A673 (cell line): ENCODE measurements at regions not wholly inside any gene's neighbourhood (a gene's known extent, or its start where the extent isn't known, plus 50 kb on each side); places are given as distances from the start of the nearest gene placed in this dataset.

Experiments
- BruUV-seq: library from RNA; stranded (reverse); fragments of 400-500 nt; replicated peaks from 2 replicates; lab custom pipeline; 2021; lab: Mats Ljungman, UMichigan
- CTCF ChIA-PET: fragments of 300-600 bp; sonication (Branson Sonifier 250); formaldehyde crosslinking; loops from one replicate; lab custom pipeline; 2022; ENCODE audit warnings: antibody characterized with exemption; lab: Charles Lee
- POLR2A ChIA-PET: fragments of 300-600 bp; sonication (Branson Sonifier 250); formaldehyde crosslinking; loops from one replicate; lab custom pipeline; 2022; ENCODE audit warnings: antibody characterized with exemption; ENCODE audit not compliant: low non-redundant PET; lab: Charles Lee
- DNase-seq: peaks from one replicate; pipeline ENCODE4 v3.0.0-alpha.2; 2015; ENCODE audit warnings: low spot score
- H3K27ac ChIP-seq: fragments of 200-600 bp; sonication (generic); 2 replicates; pipeline ENCODE4 v1.5.1; 2016; ENCODE audit warnings: mixed run types, low read depth, mild to moderate bottlenecking, mixed read lengths, antibody characterized with exemption, low read length; ENCODE audit not compliant: poor library complexity, severe bottlenecking
- H3K27me3 ChIP-seq: fragments of 200-600 bp; sonication (generic); replicated peaks from 2 replicates; pipeline ENCODE4 v1.6.1; 2017; ENCODE audit warnings: mixed run types, low read depth, mild to moderate bottlenecking, mixed read lengths, antibody characterized with exemption, low read length; ENCODE audit not compliant: insufficient read depth, poor library complexity
- H3K36me3 ChIP-seq: fragments of 200-600 bp; sonication (generic); 2 replicates; pipeline ENCODE4 v1.6.1; 2016; ENCODE audit warnings: mixed run types, mild to moderate bottlenecking, mixed read lengths, antibody characterized with exemption, low read length; ENCODE audit not compliant: insufficient read depth, poor library complexity, severe bottlenecking
- H3K4me1 ChIP-seq: fragments of 200-600 bp; sonication (generic); 2 replicates; pipeline ENCODE4 v1.6.1; 2017; ENCODE audit warnings: mixed run types, mild to moderate bottlenecking, mixed read lengths, antibody characterized with exemption, low read length; ENCODE audit not compliant: insufficient read depth, poor library complexity, severe bottlenecking
- H3K4me3 ChIP-seq: fragments of 200-600 bp; sonication (generic); 2 replicates; pipeline ENCODE4 v1.5.1; 2016; ENCODE audit warnings: low read depth, mixed run types, mild to moderate bottlenecking, mixed read lengths, low read length; ENCODE audit not compliant: poor library complexity, severe bottlenecking
- H3K9me3 ChIP-seq: fragments of 200-600 bp; sonication (generic); 2 replicates; pipeline ENCODE4 v1.6.1; 2016; ENCODE audit warnings: mixed run types, low read depth, mild to moderate bottlenecking, mixed read lengths, antibody characterized with exemption, low read length; ENCODE audit not compliant: poor library complexity, severe bottlenecking
- EZH2 ChIP-seq: fragments of 200-600 bp; sonication (generic); IDR thresholded peaks from 2 replicates; pipeline ENCODE4 v1.6.1; 2017; ENCODE audit warnings: borderline replicate concordance, low read depth, mild to moderate bottlenecking, mixed read lengths, antibody characterized with exemption, low read length; ENCODE audit not compliant: poor library complexity, severe bottlenecking
- intact Hi-C: fragments of 100-400 bp; cut with micrococcal nuclease; formaldehyde crosslinking; loops from one replicate; pipeline ENCODE4 v1.10.0; 2022; ENCODE audit not compliant: unreplicated experiment
- TF ChIP-seq, protein P1 (sequence below): fragments of 300-800, 200-600 bp; sonication (generic); conservative IDR thresholded peaks from 2 replicates; pipeline ENCODE4 v1.5.1; 2017; ENCODE audit warnings: low read depth, mild to moderate bottlenecking, antibody characterized with exemption, low read length, moderate library complexity, mixed read lengths

DNA sequence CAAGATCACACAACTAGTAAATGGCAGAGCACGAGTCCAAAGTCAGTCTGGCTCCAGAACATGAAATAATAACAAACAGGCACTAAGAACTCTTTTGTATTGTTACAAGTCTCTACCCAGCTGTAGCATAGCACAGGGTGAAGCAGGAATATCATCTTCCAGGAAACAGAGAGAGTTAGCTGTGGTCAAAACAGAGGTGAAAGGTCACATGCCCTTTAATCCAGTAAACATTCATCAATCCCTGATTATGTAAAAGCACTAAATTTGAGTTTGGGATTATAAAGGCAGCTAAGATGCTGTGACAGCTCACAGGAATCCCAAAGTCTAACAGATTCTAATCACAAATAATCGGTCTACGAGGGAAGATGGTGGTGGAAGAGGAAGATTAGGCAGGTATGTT is 133.0 kb upstream of the ASTN2 start:
- no peak for DNase-seq
- H3K4me1 ChIP-seq: no peaks in the 10 kb centered on the region
- TF ChIP-seq, protein P1, sequence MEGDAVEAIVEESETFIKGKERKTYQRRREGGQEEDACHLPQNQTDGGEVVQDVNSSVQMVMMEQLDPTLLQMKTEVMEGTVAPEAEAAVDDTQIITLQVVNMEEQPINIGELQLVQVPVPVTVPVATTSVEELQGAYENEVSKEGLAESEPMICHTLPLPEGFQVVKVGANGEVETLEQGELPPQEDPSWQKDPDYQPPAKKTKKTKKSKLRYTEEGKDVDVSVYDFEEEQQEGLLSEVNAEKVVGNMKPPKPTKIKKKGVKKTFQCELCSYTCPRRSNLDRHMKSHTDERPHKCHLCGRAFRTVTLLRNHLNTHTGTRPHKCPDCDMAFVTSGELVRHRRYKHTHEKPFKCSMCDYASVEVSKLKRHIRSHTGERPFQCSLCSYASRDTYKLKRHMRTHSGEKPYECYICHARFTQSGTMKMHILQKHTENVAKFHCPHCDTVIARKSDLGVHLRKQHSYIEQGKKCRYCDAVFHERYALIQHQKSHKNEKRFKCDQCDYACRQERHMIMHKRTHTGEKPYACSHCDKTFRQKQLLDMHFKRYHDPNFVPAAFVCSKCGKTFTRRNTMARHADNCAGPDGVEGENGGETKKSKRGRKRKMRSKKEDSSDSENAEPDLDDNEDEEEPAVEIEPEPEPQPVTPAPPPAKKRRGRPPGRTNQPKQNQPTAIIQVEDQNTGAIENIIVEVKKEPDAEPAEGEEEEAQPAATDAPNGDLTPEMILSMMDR: no peak
- TF ChIP-seq EZH2: no peak
- H3K9me3 ChIP-seq: no peaks in the 10 kb centered on the region
- no peak overlapping the region for H3K4me3 ChIP-seq
- ChIA-PET POLR2A (no interaction called here), CTCF (no interaction called here)
- H3K27me3 ChIP-seq: peaks cover 12% of the 10 kb centered on the region
- H3K27ac ChIP-seq: no peak overlapping the region
- no TSS peak for BruUV-seq
- intact Hi-C loops: no loop called here
- no peaks in the 10 kb centered on the region for H3K36me3 ChIP-seq

DNA sequence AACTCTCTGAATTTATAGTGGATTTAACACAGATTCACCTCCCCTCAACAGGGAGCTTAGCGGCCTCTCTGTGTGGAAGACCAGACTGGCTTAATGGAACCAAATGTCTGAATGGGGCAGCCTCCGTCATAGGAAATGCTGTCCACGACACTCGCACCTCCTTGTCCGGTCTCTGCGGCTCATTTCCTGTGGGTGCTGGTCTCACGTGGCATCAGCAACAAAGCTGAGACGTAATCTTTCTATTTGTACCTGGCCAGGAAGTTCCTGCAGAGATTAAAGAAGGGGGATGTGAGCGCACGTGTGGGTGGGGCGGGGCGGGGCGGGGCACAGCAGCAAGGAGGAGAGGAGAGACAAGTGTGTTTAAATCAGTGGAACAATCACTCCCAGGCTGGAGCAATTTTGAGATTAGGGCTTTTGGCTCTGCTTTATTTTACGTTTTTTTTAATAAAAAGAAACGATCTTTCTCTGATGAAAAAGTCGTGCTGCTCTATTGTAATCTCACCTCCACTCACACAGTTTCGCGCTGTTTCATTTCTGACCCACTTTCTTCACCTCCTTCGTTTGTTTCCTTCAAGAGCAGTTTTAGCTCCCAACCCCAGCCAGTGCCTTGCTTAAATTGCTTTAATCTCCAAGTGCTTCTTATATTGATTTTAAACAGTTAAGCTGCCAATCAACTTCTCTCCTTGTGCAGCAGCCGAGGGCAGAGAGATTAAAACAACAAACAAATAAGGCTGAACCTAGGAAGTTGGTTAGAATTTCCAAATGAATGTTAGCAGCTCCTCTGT is 132.2 kb upstream of the ASTN2 start:
- CTCF ChIA-PET: no interaction called here
- TF ChIP-seq, protein P1: no peak
- TF ChIP-seq EZH2: no peak
- Histone ChIP-seq H3K27ac (no peak overlapping the region), H3K27me3 (peaks cover 12% of the 10 kb centered on the region), H3K4me3 (no peak overlapping the region), H3K9me3 (no peaks in the 10 kb centered on the region), H3K36me3 (no peaks in the 10 kb centered on the region), H3K4me1 (no peaks in the 10 kb centered on the region)
- BruUV-seq: no TSS peak
- intact Hi-C loops: no loop called here
- POLR2A ChIA-PET: no interaction called here
- no peak for DNase-seq

DNA sequence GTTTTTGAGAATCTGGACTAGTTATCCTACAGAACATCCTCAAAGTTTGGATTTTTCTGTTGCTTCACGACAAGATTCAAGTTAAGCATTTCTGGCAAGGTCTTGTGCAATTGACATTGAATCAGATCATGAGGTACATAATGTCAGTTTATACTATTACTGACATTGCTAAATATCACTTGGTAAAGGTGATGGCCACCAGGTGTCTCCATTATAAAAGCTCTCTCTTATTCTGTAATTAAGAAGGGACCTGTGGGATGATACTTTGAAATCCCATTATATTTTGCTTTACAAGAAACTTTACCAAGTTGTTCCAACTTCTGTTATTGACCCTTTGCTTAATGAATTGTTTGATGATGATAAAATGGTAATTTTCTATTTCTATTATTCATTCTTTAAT is 131.0 kb upstream of the ASTN2 start:
- ChIA-PET CTCF (no interaction called here), POLR2A (no interaction called here)
- Histone ChIP-seq H3K27ac (no peak overlapping the region), H3K27me3 (peaks cover 12% of the 10 kb centered on the region), H3K9me3 (no peaks in the 10 kb centered on the region), H3K36me3 (no peaks in the 10 kb centered on the region), H3K4me3 (no peak overlapping the region), H3K4me1 (no peaks in the 10 kb centered on the region)
- intact Hi-C loops: no loop called here
- TF ChIP-seq, protein P1: no peak
- TF ChIP-seq EZH2: no peak
- no peak for DNase-seq
- BruUV-seq: no TSS peak
